HFF-Myc (cell line): ENCODE measurements at regions not wholly inside any gene's neighbourhood (a gene's known extent, or its start where the extent isn't known, plus 50 kb on each side); places are given as distances from the start of the nearest gene placed in this dataset.
A peak's percentile ranks its signal among the peaks of the same experiment; 100 is the strongest.

Experiments
- DNase-seq: peaks from one replicate; pipeline ENCODE4 v3.0.0-alpha.2; 2011; ENCODE audit warnings: low read depth; ENCODE audit errors: extremely low read depth
- H3K4me3 ChIP-seq: replicated peaks from 2 replicates; pipeline ENCODE4 v1.5.1; 2011; ENCODE audit warnings: low read depth, mild to moderate bottlenecking, control low read depth, low read length
- TF ChIP-seq, protein P1 (sequence below): IDR thresholded peaks from 2 replicates; pipeline ENCODE4 v1.5.1; 2012; ENCODE audit warnings: mild to moderate bottlenecking, low read depth, low read length, control low read depth; ENCODE audit errors: missing control alignments

GRCh38 chrX:3461397-3462165 lies 115.1 kb upstream of the MXRA5 start:
- peak overlapping the region; percentile 27 for H3K4me3 ChIP-seq
- DNase-seq = peak; percentile 61
- TF ChIP-seq, protein P1, sequence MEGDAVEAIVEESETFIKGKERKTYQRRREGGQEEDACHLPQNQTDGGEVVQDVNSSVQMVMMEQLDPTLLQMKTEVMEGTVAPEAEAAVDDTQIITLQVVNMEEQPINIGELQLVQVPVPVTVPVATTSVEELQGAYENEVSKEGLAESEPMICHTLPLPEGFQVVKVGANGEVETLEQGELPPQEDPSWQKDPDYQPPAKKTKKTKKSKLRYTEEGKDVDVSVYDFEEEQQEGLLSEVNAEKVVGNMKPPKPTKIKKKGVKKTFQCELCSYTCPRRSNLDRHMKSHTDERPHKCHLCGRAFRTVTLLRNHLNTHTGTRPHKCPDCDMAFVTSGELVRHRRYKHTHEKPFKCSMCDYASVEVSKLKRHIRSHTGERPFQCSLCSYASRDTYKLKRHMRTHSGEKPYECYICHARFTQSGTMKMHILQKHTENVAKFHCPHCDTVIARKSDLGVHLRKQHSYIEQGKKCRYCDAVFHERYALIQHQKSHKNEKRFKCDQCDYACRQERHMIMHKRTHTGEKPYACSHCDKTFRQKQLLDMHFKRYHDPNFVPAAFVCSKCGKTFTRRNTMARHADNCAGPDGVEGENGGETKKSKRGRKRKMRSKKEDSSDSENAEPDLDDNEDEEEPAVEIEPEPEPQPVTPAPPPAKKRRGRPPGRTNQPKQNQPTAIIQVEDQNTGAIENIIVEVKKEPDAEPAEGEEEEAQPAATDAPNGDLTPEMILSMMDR = no peak

- no peak for DNase-seq
- TF ChIP-seq, protein P1 = no peak
- no peak overlapping the region for H3K4me3 ChIP-seq
Measured at GRCh38 chrX:3455796-3456195, 109.3 kb upstream of the MXRA5 start.

- DNase-seq = peak; percentile 59
- no peak overlapping the region for H3K4me3 ChIP-seq
- TF ChIP-seq, protein P1 = no peak
Measured at GRCh38 chrX:3451571-3451970, 105.1 kb upstream of the MXRA5 start.

GRCh38 chrX:3450881-3451570 lies 104.6 kb upstream of the MXRA5 start:
- no peak for DNase-seq
- H3K4me3 ChIP-seq = no peak overlapping the region
- TF ChIP-seq, protein P1 = no peak

DNA sequence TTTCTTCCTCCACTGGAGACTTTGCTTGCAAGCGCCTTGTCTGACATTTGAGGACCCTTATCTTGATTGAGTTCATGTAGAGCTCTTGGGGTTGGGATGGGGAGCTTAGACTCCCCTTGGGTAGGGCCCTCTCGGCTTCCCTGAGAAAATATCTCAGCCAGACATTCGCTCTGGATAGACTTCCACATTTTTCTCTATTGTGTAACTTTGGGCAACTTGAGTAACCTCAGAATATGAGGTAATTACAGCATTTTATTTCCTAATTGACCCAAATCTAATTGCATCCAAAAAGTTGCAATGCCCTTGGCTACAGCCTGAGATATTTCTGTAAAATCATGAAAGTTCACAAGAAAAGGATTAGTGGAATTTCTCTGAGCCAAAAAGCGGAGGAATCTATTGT lies 102.8 kb upstream of the MXRA5 start:
- H3K4me3 ChIP-seq = no peak overlapping the region
- no peak for DNase-seq
- TF ChIP-seq, protein P1 = no peak

DNA sequence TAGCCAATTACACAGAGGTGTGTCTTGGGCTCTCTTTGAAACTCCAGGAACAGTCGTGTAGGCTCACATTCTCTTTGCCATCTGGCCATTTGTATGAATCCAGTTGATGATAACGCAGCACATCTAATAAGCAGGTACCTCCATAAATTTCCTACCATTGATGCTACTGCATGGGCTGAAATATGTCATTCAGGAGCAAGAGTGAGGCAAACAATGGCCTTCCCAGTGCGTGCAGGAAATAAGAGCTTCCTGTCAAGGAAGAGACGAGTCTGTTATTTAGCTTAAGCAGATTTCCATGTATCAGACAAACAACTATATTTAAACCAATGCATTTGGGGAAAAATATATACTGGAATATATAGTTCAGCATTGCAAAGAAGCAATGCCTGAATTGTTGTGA lies 102.1 kb upstream of the MXRA5 start:
- TF ChIP-seq, protein P1 = no peak
- H3K4me3 ChIP-seq = no peak overlapping the region
- no peak for DNase-seq
